A549 (cell line): ENCODE measurements at regions not wholly inside any gene's neighbourhood (a gene's known extent, or its start where the extent isn't known, plus 50 kb on each side); places are given as distances from the start of the nearest gene placed in this dataset.

Experiments used
- ATAC-seq, 2 experiments: fragments of 200-7000 bp in 1 of 2; fragments of >200 bp in 1 of 2; cut with Nextera tagmentation in 1 of 2; cut with Tn5 transposase in 1 of 2; 3 replicates each; pipeline versions ENCODE4 v1.8.0 to v1.9.1; 2018 to 2020; ENCODE audit warnings: mild to moderate bottlenecking in 1 of 2, moderate library complexity in 1 of 2
- CTCF ChIA-PET: fragments of 300-600 bp; sonication (Branson Sonifier 250); formaldehyde crosslinking; extraction: SDS; loops from one replicate; lab custom pipeline; 2021; ENCODE audit warnings: antibody characterized with exemption, inconsistent platforms; lab: Yijun Ruan, JAX
- POLR2A ChIA-PET: fragments of 350-600 bp; formaldehyde crosslinking; extraction: SDS; loops from one replicate; lab custom pipeline; 2021; ENCODE audit warnings: antibody characterized with exemption, inconsistent platforms; lab: Yijun Ruan, JAX
- DNase-seq, 2 experiments: peaks; one replicate each; pipeline versions ENCODE4 v3.0.0 to v3.0.0-alpha.2; 2011 to 2016; ENCODE audit warnings: low read depth in 1 of 2, low spot score in 1 of 2
- FAIRE-seq: peaks from 2 replicates; lab custom pipeline; 2011; peaks lifted over from hg19 to GRCh38; lab: Jason Lieb, UNC
- H3K27ac ChIP-seq, 2 experiments: fragments of >200 bp; sonication (Bioruptor Twin); formaldehyde crosslinking; 3 replicates each; pipeline ENCODE4 v1.5.1; 2016 to 2017
- H3K4me1 ChIP-seq: fragments of >200 bp; sonication (Bioruptor Twin); formaldehyde crosslinking; 3 replicates; pipeline ENCODE4 v1.6.1; 2016
- H3K4me2 ChIP-seq: fragments of >200 bp; sonication (Bioruptor Twin); formaldehyde crosslinking; 3 replicates; pipeline ENCODE4 v1.6.1; 2016
- H3K4me3 ChIP-seq: fragments of >200 bp; sonication (Bioruptor Twin); formaldehyde crosslinking; 3 replicates; pipeline ENCODE4 v1.5.1; 2016
- H3K9me3 ChIP-seq: fragments of >200 bp; sonication (Bioruptor Twin); formaldehyde crosslinking; 3 replicates; pipeline ENCODE4 v1.6.1; 2016
- CEBPB ChIP-seq, 2 experiments: fragments of >200 bp in 1 of 2; sonication (Bioruptor Twin) in 1 of 2; formaldehyde crosslinking in 1 of 2; IDR thresholded peaks; 2 replicates each; pipeline ENCODE4 v1.6.1; 2012 to 2016
- E2F6 ChIP-seq: IDR thresholded peaks from 2 replicates; pipeline ENCODE4 v1.6.1; 2012; ENCODE audit warnings: low read depth, borderline replicate concordance
- EHF ChIP-seq: fragments of 250-450 bp; sonication (Bioruptor Pico); IDR thresholded peaks from 2 replicates; pipeline ENCODE4 v1.5.0; 2020; ENCODE audit warnings: mild to moderate bottlenecking
- EHMT2 ChIP-seq: fragments of 200-600 bp; sonication (generic); IDR thresholded peaks from 2 replicates; pipeline ENCODE4 v1.6.1; 2016; ENCODE audit warnings: antibody characterized with exemption, low read depth, mild to moderate bottlenecking, moderate library complexity
- EP300 ChIP-seq, 2 experiments: fragments of >200 bp; sonication (Bioruptor Twin); formaldehyde crosslinking; IDR thresholded peaks; 2 replicates in 1 of 2; 3 replicates in 1 of 2; pipeline ENCODE4 v1.6.1; 2016 to 2017
- ESRRA ChIP-seq: fragments of 150-350 bp; IDR thresholded peaks from 2 replicates; pipeline ENCODE4 v1.6.1; 2014; ENCODE audit warnings: mild to moderate bottlenecking, low read length, borderline replicate concordance
- FOXS1 ChIP-seq: fragments of 250-450 bp; sonication (Bioruptor Pico); IDR thresholded peaks from 2 replicates; pipeline ENCODE4 v1.5.0; 2020; ENCODE audit warnings: mild to moderate bottlenecking, moderate library complexity
- HDAC2 ChIP-seq: fragments of 200-600 bp; sonication (generic); IDR thresholded peaks from 2 replicates; pipeline ENCODE4 v1.6.1; 2016
- HMGXB4 ChIP-seq: fragments of 250-450 bp; sonication (Bioruptor Pico); IDR thresholded peaks from 2 replicates; pipeline ENCODE4 v1.5.0; 2021; ENCODE audit warnings: mild to moderate bottlenecking, moderate library complexity, borderline replicate concordance
- KDM1A ChIP-seq: fragments of 200-600 bp; sonication (generic); IDR thresholded peaks from 2 replicates; pipeline ENCODE4 v1.6.1; 2016; ENCODE audit warnings: low read depth, mild to moderate bottlenecking
- KDM5A ChIP-seq: fragments of 200-600 bp; sonication (generic); IDR thresholded peaks from 2 replicates; pipeline ENCODE4 v1.6.1; 2016; ENCODE audit warnings: antibody characterized with exemption, mild to moderate bottlenecking
- MAFK ChIP-seq: fragments of 450-650 bp; IDR thresholded peaks from 2 replicates; pipeline ENCODE4 v1.6.1; 2014; ENCODE audit not compliant: partially characterized antibody
- MYC ChIP-seq: IDR thresholded peaks from 2 replicates; pipeline ENCODE4 v1.6.1; 2012; ENCODE audit warnings: mild to moderate bottlenecking, inconsistent platforms, low read length, improper control_type of control experiment, borderline replicate concordance
- NFE2L2 ChIP-seq: fragments of 150-350 bp; conservative IDR thresholded peaks from 2 replicates; pipeline ENCODE4 v1.6.1; 2014; ENCODE audit warnings: low read length
- NR3C1 ChIP-seq: fragments of >200 bp; sonication (Bioruptor Twin); formaldehyde crosslinking; IDR thresholded peaks from 3 replicates; pipeline ENCODE4 v1.6.1; 2017
- PBX3 ChIP-seq: IDR thresholded peaks from 2 replicates; pipeline ENCODE4 v1.6.1; 2012
- POLR2AphosphoS2 ChIP-seq: conservative IDR thresholded peaks from 2 replicates; pipeline ENCODE4 v1.6.1; 2012; ENCODE audit warnings: low read length, improper control_type of control experiment, inconsistent platforms
- RFX5 ChIP-seq: fragments of 450-650 bp; IDR thresholded peaks from 2 replicates; pipeline ENCODE4 v1.7.1; 2014; ENCODE audit warnings: antibody characterized with exemption, mild to moderate bottlenecking, moderate library complexity
- SREBF2 ChIP-seq: fragments of 450-650 bp; IDR thresholded peaks from 2 replicates; pipeline ENCODE4 v1.6.1; 2014; ENCODE audit warnings: mild to moderate bottlenecking, moderate library complexity
- USF2 ChIP-seq: fragments of 450-650 bp; IDR thresholded peaks from 2 replicates; pipeline ENCODE4 v1.6.1; 2014; ENCODE audit warnings: antibody characterized with exemption
- ZNF302 ChIP-seq: fragments of 250-450 bp; sonication (Bioruptor Pico); IDR thresholded peaks from 2 replicates; pipeline ENCODE4 v1.9.0; 2021; ENCODE audit warnings: inconsistent platforms, mild to moderate bottlenecking, moderate library complexity
- WGBS: methylation state at CpG from one replicate; pipeline ENCODE4 v1.1.6; 2017; ENCODE audit errors: missing lambda C conversion rate; 5-methylcytosine and 5-hydroxymethylcytosine counted together
- TF ChIP-seq, protein P1 (sequence below): fragments of 150-350 bp; IDR thresholded peaks from 2 replicates; pipeline ENCODE4 v1.6.1; 2014; ENCODE audit warnings: low read depth, mild to moderate bottlenecking, low read length

GRCh38 chr21:14757533-14758327, 211.6 kb upstream of the SAMSN1 start:
- no peak overlapping the region for H3K4me3 ChIP-seq
- ChIA-PET POLR2A (no interaction called here), CTCF (no interaction called here)
- no peaks in the 10 kb centered on the region for H3K4me1 ChIP-seq
- TF ChIP-seq NFE2L2 (no peak), POLR2AphosphoS2 (no peak), EHF (CRISPR knock-in tag) (no peak), CEBPB (IDR thresholded peaks at IDR 0.05) (no peak), SREBF2 (no peak), EP300 (IDR thresholded peaks at IDR 0.05) (no peak), ZNF302 (CRISPR knock-in tag) (no peak), KDM5A (no peak), HMGXB4 (CRISPR knock-in tag) (no peak), PBX3 (no peak), ESRRA (no peak), USF2 (no peak), RFX5 (no peak), FOXS1 (CRISPR knock-in tag) (no peak)
- H3K9me3 ChIP-seq = no peaks in the 10 kb centered on the region
- DNase-seq (no peak), FAIRE-seq (no peak), ATAC-seq (no peak)
- no peak overlapping the region for H3K27ac ChIP-seq
- H3K4me2 ChIP-seq = no peak overlapping the region
- 36% methylated on average over 7 of the region's 7 CpGs for WGBS

DNA sequence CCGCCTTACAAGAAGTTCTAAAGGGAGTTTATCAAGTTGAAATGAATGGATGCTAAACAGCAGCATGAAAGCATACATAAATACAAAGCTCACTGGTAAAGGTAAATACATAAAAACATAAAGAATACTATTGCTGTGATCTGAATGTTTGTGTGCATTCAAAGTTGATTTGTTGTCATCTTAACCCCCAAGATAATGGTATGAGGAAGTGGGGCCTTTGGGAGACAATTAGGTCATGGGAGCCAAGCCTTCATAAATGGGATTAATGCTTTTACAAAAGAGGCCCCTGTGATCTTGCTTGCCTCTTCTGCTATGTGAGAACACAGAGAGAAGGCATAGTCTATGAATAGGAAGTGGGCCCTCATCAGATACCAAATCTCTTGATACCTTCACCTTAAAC, 209.0 kb upstream of the SAMSN1 start:
- H3K4me3 ChIP-seq = no peak overlapping the region
- DNase-seq (no peak), ATAC-seq (no peak), FAIRE-seq (no peak)
- H3K27ac ChIP-seq = no peak overlapping the region
- H3K4me2 ChIP-seq = no peak overlapping the region
- TF ChIP-seq KDM1A (no peak), E2F6 (no peak), EHMT2 (no peak)
- 52% methylated on average over 1 of the region's 1 CpG for WGBS
- ChIA-PET CTCF (no interaction called here), POLR2A (no interaction called here)
- no peaks in the 10 kb centered on the region for H3K4me1 ChIP-seq
- H3K9me3 ChIP-seq = no peaks in the 10 kb centered on the region

- FAIRE-seq (no peak), ATAC-seq (no peak), DNase-seq (no peak)
- 20% methylated on average over 2 of the region's 2 CpGs for WGBS
- Histone ChIP-seq H3K4me3 (no peak overlapping the region), H3K9me3 (no peaks in the 10 kb centered on the region), H3K4me1 (no peaks in the 10 kb centered on the region), H3K4me2 (no peak overlapping the region), H3K27ac (no peak overlapping the region)
- CTCF ChIA-PET = no interaction called here
- POLR2A ChIA-PET = no interaction called here
- TF ChIP-seq NR3C1 (no peak), NFE2L2 (no peak), ESRRA (no peak), HDAC2 (no peak), MYC (no peak), PBX3 (no peak), MAFK (no peak)
- TF ChIP-seq, protein P1, sequence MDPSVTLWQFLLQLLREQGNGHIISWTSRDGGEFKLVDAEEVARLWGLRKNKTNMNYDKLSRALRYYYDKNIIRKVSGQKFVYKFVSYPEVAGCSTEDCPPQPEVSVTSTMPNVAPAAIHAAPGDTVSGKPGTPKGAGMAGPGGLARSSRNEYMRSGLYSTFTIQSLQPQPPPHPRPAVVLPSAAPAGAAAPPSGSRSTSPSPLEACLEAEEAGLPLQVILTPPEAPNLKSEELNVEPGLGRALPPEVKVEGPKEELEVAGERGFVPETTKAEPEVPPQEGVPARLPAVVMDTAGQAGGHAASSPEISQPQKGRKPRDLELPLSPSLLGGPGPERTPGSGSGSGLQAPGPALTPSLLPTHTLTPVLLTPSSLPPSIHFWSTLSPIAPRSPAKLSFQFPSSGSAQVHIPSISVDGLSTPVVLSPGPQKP = no peak
Measured at GRCh38 chr21:14754682-14755081, 208.6 kb upstream of the SAMSN1 start.
